SU-DHL-6 (cell line): ENCODE measurements at regions not wholly inside any gene's neighbourhood (a gene's known extent, or its start where the extent isn't known, plus 50 kb on each side); places are given as distances from the start of the nearest gene placed in this dataset.

Experiments used
- EZH2phosphoT487 ChIP-seq: fragments of 200-600 bp; sonication (generic), shearing (Covaris generic); conservative IDR thresholded peaks from 2 replicates; pipeline ENCODE4 v1.6.1; 2018; ENCODE audit warnings: mild to moderate bottlenecking, antibody characterized with exemption, low read length, moderate library complexity, mixed read lengths
- TF ChIP-seq, protein P1 (sequence below): fragments of 200-600 bp; sonication (generic); IDR thresholded peaks from one replicate; pipeline ENCODE4 v1.5.1; 2017; ENCODE audit warnings: antibody characterized with exemption, mild to moderate bottlenecking, low read length, moderate library complexity; ENCODE audit not compliant: insufficient read depth, poor library complexity, severe bottlenecking

DNA sequence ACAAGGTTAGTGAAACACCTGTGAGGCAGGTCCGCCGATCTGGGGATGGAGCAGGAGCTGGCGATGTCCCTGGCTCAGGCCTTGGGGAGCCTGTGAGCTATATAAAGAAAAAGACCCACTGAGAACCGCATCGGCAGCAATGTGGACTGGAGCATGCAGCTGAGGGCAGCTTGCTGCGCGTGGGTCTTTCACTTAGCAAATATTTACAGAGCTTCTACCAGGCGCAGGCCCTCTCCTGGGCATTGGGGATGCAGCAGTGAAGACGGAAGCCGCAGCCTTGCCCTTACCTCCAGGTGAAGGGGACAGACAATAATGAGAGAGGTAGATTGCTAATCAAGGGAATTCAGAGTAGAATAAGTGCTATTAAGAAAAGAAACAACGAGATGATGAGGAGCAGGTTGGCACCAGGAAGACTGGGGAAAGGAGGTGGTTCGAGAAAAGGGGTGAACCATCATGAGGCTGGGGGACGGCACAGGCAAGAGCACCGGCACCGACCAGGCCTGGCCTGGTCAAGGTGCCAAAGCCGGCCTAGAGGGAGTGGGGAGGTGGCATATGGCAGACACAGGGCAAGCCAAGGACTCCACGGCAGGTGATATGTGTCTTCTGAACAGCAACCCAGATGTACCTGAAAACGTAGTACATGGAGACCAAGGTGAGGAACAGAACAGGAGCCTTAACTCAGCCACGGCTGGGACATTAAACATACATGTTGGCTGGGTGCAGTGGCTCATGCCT is 60.7 kb upstream of the PAX7 start:
- TF ChIP-seq, protein P1, sequence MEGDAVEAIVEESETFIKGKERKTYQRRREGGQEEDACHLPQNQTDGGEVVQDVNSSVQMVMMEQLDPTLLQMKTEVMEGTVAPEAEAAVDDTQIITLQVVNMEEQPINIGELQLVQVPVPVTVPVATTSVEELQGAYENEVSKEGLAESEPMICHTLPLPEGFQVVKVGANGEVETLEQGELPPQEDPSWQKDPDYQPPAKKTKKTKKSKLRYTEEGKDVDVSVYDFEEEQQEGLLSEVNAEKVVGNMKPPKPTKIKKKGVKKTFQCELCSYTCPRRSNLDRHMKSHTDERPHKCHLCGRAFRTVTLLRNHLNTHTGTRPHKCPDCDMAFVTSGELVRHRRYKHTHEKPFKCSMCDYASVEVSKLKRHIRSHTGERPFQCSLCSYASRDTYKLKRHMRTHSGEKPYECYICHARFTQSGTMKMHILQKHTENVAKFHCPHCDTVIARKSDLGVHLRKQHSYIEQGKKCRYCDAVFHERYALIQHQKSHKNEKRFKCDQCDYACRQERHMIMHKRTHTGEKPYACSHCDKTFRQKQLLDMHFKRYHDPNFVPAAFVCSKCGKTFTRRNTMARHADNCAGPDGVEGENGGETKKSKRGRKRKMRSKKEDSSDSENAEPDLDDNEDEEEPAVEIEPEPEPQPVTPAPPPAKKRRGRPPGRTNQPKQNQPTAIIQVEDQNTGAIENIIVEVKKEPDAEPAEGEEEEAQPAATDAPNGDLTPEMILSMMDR, result no peak
- TF ChIP-seq EZH2phosphoT487, result no peak
